MG63 (cell line): ENCODE measurements at regions not wholly inside any gene's neighbourhood (a gene's known extent, or its start where the extent isn't known, plus 50 kb on each side); places are given as distances from the start of the nearest gene placed in this dataset.

Source experiments
- DNase-seq: peaks from one replicate; pipeline ENCODE4 v3.0.0-alpha.2; 2020
- H3K27me3 ChIP-seq: fragments of 250-450 bp; sonication (Bioruptor Pico); 2 replicates; pipeline ENCODE4 v1.5.1; 2020; ENCODE audit warnings: mild to moderate bottlenecking, moderate library complexity
- H3K36me3 ChIP-seq: fragments of 250-450 bp; sonication (Bioruptor Pico); 2 replicates; pipeline ENCODE4 v1.5.1; 2020; ENCODE audit warnings: mild to moderate bottlenecking, moderate library complexity
- H3K4me3 ChIP-seq: fragments of 250-450 bp; sonication (Bioruptor Pico); 2 replicates; pipeline ENCODE4 v1.5.1; 2020; ENCODE audit warnings: mild to moderate bottlenecking, moderate library complexity
- H3K9me3 ChIP-seq: fragments of 250-450 bp; sonication (Bioruptor Pico); 2 replicates; pipeline ENCODE4 v1.5.1; 2020; ENCODE audit warnings: mild to moderate bottlenecking, moderate library complexity

- no peaks in the 10 kb centered on the region; the same call in 1 of the 2 replicates for H3K36me3 ChIP-seq
- H3K9me3 ChIP-seq: no peaks in the 10 kb centered on the region
- H3K27me3 ChIP-seq: no peaks in the 10 kb centered on the region
- no peak overlapping the region for H3K4me3 ChIP-seq
- DNase-seq: peak; percentile 43
Measured at GRCh38 chr10:4638099-4638498, 187.9 kb upstream of the AKR1E2 start.

- no peak overlapping the region for H3K4me3 ChIP-seq
- no peaks in the 10 kb centered on the region; the same call in 1 of the 2 replicates for H3K36me3 ChIP-seq
- H3K27me3 ChIP-seq: no peaks in the 10 kb centered on the region
- no peak for DNase-seq
- no peaks in the 10 kb centered on the region for H3K9me3 ChIP-seq
Measured at GRCh38 chr10:4637657-4638056, 188.3 kb upstream of the AKR1E2 start.

- Histone ChIP-seq H3K4me3 (no peak overlapping the region), H3K36me3 (no peaks in the 10 kb centered on the region; the same call in 1 of the 2 replicates), H3K9me3 (no peaks in the 10 kb centered on the region), H3K27me3 (no peaks in the 10 kb centered on the region)
- DNase-seq: no peak
Measured at GRCh38 chr10:4635883-4636282, 190.1 kb upstream of the AKR1E2 start.

- DNase-seq: no peak
- H3K4me3 ChIP-seq: no peak overlapping the region
- H3K36me3 ChIP-seq: no peaks in the 10 kb centered on the region; the same call in 1 of the 2 replicates
- H3K27me3 ChIP-seq: no peaks in the 10 kb centered on the region
- H3K9me3 ChIP-seq: no peaks in the 10 kb centered on the region
Measured at GRCh38 chr10:4635388-4635787, 190.6 kb upstream of the AKR1E2 start.

- H3K4me3 ChIP-seq: no peak overlapping the region
- DNase-seq: no peak
- H3K27me3 ChIP-seq: no peaks in the 10 kb centered on the region
- H3K36me3 ChIP-seq: no peaks in the 10 kb centered on the region; the same call in 1 of the 2 replicates
- H3K9me3 ChIP-seq: no peaks in the 10 kb centered on the region
Measured at GRCh38 chr10:4633776-4634175, 192.2 kb upstream of the AKR1E2 start.

- no peaks in the 10 kb centered on the region for H3K36me3 ChIP-seq
- H3K4me3 ChIP-seq: no peak overlapping the region
- DNase-seq: no peak
- H3K9me3 ChIP-seq: no peaks in the 10 kb centered on the region
- no peaks in the 10 kb centered on the region for H3K27me3 ChIP-seq
Measured at GRCh38 chr10:4633186-4633585, 192.8 kb upstream of the AKR1E2 start.

- DNase-seq: no peak
- H3K9me3 ChIP-seq: no peaks in the 10 kb centered on the region
- H3K27me3 ChIP-seq: no peaks in the 10 kb centered on the region
- H3K4me3 ChIP-seq: no peak overlapping the region
- H3K36me3 ChIP-seq: no peaks in the 10 kb centered on the region
Measured at GRCh38 chr10:4632757-4633156, 193.2 kb upstream of the AKR1E2 start.

- H3K4me3 ChIP-seq: no peak overlapping the region
Measured at GRCh38 chr10:4626919-4627318, 199.1 kb upstream of the AKR1E2 start.

GRCh38 chr10:4623757-4624420 lies 202.1 kb upstream of the AKR1E2 start:
- no peaks in the 10 kb centered on the region for H3K36me3 ChIP-seq
- no peak for DNase-seq
- H3K27me3 ChIP-seq: no peaks in the 10 kb centered on the region
- H3K4me3 ChIP-seq: no peak overlapping the region
- no peaks in the 10 kb centered on the region for H3K9me3 ChIP-seq

More at GRCh38 chr10:4626919-4627318, 199.1 kb upstream of the AKR1E2 start:
- Histone ChIP-seq H3K27me3 (no peaks in the 10 kb centered on the region), H3K36me3 (no peaks in the 10 kb centered on the region), H3K9me3 (no peaks in the 10 kb centered on the region)
- DNase-seq: no peak

- no peak for DNase-seq
- no peak overlapping the region for H3K4me3 ChIP-seq
- no peaks in the 10 kb centered on the region for H3K36me3 ChIP-seq
- no peaks in the 10 kb centered on the region for H3K9me3 ChIP-seq
- no peaks in the 10 kb centered on the region for H3K27me3 ChIP-seq
Measured at GRCh38 chr10:4623200-4623599, 202.8 kb upstream of the AKR1E2 start.

- no peaks in the 10 kb centered on the region for H3K36me3 ChIP-seq
- no peak overlapping the region for H3K4me3 ChIP-seq
- H3K27me3 ChIP-seq: no peaks in the 10 kb centered on the region
- DNase-seq: no peak
- H3K9me3 ChIP-seq: no peaks in the 10 kb centered on the region
Measured at GRCh38 chr10:4622384-4622783, 203.6 kb upstream of the AKR1E2 start.

- no peak for DNase-seq
- H3K27me3 ChIP-seq: no peaks in the 10 kb centered on the region
- peaks cover 10% of the 10 kb centered on the region for H3K9me3 ChIP-seq
- H3K36me3 ChIP-seq: no peaks in the 10 kb centered on the region
- H3K4me3 ChIP-seq: no peak overlapping the region
Measured at GRCh38 chr10:4617589-4617988, 208.4 kb upstream of the AKR1E2 start.

GRCh38 chr10:4615042-4615441 lies 211.0 kb upstream of the AKR1E2 start:
- DNase-seq: no peak
- Histone ChIP-seq H3K9me3 (peaks cover 10% of the 10 kb centered on the region), H3K36me3 (no peaks in the 10 kb centered on the region), H3K4me3 (no peak overlapping the region), H3K27me3 (no peaks in the 10 kb centered on the region)

- Histone ChIP-seq H3K27me3 (no peaks in the 10 kb centered on the region), H3K9me3 (no peaks in the 10 kb centered on the region), H3K36me3 (no peaks in the 10 kb centered on the region), H3K4me3 (no peak overlapping the region)
- DNase-seq: no peak
Measured at GRCh38 chr10:4609251-4609650, 216.8 kb upstream of the AKR1E2 start.

- H3K27me3 ChIP-seq: no peaks in the 10 kb centered on the region
- H3K9me3 ChIP-seq: no peaks in the 10 kb centered on the region
- H3K36me3 ChIP-seq: no peaks in the 10 kb centered on the region
- H3K4me3 ChIP-seq: no peak overlapping the region
- DNase-seq: no peak
Measured at GRCh38 chr10:4607681-4608080, 218.3 kb upstream of the AKR1E2 start.

GRCh38 chr10:4606856-4607636 lies 219.0 kb upstream of the AKR1E2 start:
- H3K36me3 ChIP-seq: no peaks in the 10 kb centered on the region
- no peaks in the 10 kb centered on the region for H3K27me3 ChIP-seq
- H3K9me3 ChIP-seq: no peaks in the 10 kb centered on the region
- DNase-seq: no peak
- no peak overlapping the region for H3K4me3 ChIP-seq

GRCh38 chr10:4602764-4603491 lies 223.1 kb upstream of the AKR1E2 start:
- no peak for DNase-seq
- Histone ChIP-seq H3K4me3 (no peak overlapping the region), H3K27me3 (no peaks in the 10 kb centered on the region), H3K36me3 (no peaks in the 10 kb centered on the region), H3K9me3 (no peaks in the 10 kb centered on the region)
